COLO668 (cell line): ENCODE measurements at regions not wholly inside any gene's neighbourhood (a gene's known extent, or its start where the extent isn't known, plus 50 kb on each side); places are given as distances from the start of the nearest gene placed in this dataset.

Experiments
- DNase-seq: peaks from one replicate; lab custom pipeline; 2025; ENCODE audit not compliant: unreplicated experiment; lab: John Stamatoyannopoulos, UW

DNA sequence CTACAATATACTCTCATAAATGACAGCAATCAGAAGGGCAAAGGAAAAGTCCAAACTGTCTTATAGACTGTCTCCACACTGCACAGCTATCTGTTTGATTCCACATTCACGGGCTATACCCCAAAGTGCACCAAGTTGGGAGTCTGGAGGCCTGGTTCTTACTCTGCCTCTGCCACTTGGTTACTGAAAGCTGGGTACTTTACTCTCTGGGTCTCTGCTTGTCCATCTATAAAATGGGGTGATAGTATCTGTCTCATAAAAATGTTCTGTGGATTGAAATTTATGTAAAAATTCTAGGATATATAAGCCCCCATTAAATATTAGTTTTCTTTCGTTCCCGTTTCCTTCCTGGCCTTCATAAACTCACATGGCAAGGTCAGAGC, 86.5 kb downstream of the CD164 start:
- no peak for DNase-seq

DNA sequence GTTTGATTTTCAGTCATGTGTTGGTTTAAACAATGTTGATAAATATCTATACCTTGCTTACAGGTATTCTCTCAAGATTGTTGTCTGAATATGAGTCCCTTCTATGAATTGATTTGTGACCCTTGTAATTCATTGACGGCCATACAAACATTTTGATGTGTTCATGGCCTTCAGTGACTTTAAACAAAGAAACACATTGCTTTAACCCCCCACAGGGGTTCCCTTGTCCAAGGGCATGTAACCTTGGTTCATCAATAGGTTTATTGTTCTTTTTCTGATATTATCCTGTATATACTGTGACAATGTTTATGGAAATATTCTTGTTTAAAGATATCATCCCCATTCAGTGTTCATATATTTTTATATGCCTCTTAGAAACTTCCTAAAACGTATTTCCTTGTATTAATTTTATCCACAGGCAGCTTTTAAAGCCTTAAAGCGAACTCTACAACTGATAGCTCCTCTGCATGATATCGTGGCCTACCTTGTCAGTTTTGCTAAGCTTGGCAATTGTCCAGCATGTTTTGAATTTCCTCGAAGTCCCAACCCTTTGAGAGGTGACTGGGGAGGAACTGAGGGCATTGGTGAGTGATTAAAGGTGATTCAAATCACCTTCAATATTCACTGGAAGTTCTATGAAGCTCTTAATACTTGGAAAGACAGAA, 87.0 kb downstream of the CD164 start:
- no peak for DNase-seq

DNA sequence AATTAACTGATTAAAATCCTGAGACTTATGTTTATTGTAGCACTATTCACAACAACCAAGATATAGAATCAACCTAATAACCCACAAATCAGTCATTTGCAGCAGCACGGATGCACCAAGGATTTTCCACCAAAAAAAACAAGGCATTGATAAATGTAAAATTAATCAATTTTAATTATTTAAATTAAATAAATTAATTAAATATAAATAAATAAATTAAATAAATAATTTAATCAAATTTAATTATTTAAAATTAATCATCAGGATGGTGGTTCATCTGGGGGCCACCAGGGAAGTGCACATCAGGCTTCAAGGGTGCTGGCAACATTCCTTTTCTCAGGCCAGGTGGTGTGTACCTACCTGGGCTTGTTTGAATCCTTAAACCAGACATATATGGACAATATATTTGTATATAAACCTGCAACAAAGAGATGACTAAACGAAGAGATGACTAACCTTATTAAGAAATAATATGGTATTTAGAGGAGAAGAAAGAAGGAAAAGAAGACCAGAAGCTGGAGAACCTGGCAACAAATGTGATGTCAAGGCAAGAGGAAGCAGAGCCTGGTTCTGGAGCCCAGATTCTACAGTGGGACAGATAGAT, 89.2 kb downstream of the CD164 start:
- DNase-seq, result no peak

DNA sequence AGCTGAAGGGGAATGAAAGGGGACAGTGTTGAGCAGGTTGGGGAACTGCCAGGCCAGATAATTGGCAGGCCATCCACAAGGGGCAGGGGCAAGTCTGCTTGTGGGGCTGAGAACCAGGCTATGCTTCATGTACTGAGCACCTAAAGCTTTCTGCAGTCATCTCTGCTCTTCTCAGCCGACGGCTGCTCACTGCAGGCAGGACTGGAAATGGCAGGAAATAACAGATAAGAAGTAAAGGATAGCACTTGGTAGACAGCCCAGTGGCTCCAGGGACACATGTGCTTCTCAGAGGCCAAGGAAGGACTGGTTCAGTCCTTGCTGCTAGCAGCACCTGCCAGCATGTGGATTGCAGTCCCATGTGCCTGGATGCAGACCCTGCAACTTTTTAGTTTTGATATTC, 89.8 kb downstream of the CD164 start:
- no peak for DNase-seq

DNA sequence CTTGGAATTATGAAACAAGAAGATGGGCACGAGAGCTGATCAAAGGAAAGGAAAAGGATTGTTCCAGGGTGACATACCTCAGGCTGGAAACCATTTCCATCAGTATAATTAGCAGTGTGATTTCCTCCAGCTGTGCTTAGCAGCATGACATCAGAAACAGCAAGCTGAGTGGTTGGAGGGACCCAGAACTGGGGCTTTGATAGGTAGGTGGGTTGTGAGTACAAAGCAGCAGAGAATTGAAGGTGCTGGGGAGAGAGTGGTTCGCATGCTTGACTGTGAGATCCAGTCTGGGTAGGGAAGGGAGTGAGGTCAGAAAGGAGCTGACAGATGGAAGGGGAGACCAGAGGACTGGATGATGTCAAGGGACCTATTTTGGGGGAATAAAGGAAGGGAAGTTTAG, 90.4 kb downstream of the CD164 start:
- no peak for DNase-seq

DNA sequence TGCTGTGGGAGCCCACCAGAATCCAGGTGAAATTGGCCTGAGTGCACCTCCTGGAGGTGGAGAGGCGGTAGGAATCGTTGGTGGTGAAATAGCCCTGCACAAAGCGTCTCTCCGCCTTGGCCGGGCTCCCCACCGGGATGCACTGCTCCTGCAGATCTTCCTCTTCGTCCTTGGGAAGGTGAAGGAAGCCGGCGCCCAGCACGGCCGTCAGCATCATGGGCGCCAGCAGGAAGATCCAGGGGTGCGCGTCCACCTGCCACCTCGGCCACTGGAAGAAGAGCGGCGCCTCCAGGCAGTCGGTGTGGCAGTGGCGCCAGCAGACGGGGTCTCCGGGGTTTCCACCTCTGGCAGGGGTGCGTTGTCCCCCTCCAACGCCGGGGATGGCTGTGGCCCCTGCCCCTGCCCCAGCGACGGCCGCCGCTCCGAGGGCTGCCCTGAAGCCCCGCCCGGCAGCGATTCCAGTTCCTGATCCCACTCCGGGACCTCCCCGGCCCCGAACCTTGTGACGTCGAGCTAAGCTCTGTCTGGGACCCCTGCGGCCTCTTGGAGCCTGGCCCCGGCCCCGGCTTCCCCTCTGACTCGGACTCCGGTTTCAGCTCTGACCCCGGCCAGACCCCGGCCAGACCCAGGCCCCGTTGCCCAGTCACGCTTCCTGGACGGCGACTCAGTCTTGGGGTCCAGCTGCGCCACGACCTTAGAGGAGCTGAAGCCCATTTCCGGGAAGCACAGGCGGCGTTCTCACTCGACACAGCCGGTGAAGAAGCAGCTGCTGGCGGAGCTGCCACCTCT, 91.9 kb downstream of the CD164 start:
- no peak for DNase-seq

DNA sequence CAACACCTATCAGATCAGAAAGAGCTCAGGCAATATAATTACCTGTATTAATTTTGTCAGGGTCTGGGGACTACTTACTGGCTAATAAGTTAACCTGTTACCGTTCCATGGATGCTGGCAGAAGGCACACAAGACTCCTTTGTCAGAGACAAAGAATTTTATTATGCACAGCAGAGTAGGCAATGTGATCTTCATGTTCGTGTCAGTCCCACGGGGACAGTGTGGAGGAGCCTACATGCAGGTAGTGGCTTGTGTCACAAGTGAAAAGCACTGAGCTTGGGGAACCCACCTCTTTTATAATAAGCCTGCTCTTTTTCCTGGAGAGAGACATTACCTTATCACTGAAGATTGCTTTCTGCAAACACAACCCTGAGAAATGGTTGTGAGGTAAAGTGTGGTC, 96.9 kb downstream of the CD164 start:
- DNase-seq, result no peak

DNA sequence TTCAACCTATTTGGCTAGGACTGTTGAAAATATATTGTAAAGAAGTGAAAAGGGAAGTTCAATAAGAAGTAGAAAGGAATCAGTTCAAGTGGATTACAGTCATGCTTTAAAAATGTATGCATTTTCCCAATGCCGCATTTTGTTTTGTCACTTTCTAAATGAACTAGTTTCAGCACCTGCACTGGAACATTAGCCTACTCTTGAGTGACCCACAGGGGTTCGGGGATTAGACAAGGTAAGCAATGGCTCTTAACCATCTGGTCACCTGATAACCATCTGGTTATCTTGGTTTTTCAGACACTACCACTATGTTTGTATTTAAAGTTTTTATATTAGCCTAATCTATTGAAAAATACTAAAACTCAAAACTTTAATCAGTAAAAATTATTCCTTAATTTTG, 97.6 kb downstream of the CD164 start:
- no peak for DNase-seq

DNA sequence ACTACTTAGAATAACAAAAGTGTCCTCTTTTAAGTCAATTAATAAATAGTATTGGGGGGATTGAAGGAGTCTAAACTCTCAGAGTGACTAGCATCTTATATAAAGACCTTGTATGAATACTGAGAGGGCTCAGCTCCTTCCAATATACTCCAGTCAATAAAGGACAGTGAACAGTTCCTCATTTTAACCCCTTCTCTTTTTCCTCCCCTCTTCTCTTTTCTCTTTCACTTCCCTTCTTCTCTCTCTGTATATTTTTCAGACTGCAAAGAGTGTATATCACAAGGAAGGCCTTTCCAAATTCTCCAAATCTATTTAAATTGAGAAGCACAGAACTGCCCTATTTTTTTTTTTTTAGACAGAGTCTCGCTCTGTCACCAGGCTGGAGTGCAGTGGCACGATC, 99.5 kb downstream of the CD164 start:
- DNase-seq, result no peak

DNA sequence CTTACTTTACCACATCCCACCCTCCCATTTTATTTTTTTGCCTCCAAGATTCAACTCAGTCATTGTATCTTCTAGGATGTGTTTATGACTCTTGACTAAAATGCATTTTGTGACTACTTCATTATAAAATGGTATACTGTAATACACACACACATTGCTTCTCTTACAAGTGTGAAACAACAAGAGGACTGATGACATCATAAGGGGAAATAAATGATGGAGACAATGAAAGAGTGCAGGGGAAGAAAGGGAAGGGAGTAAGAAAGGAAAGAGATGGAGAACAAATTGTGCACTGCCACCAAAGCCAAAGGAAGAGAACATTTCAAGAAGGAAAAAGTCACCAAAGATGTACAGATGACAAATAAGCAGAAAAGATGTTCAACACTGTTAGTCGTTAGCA, 102.6 kb downstream of the CD164 start:
- DNase-seq, result no peak

DNA sequence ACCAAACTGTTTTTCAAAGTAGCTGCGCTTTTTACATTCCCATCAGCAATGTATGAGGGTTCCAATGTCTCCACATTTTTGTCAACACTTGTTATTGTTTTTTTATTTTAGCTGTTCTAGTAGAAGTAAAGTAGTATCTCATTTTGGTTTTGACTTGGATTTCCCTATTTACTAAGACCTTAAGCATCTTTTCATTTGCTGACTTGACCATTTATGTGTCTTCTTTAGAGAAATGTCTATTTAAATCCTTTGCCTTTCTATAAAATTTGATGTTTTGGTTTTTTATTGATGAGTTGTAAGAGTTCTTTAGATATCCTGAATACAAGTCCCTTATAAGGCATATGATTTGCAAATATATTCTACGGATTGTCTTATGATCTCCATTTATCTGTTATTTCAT, 110.6 kb downstream of the CD164 start:
- no peak for DNase-seq

DNA sequence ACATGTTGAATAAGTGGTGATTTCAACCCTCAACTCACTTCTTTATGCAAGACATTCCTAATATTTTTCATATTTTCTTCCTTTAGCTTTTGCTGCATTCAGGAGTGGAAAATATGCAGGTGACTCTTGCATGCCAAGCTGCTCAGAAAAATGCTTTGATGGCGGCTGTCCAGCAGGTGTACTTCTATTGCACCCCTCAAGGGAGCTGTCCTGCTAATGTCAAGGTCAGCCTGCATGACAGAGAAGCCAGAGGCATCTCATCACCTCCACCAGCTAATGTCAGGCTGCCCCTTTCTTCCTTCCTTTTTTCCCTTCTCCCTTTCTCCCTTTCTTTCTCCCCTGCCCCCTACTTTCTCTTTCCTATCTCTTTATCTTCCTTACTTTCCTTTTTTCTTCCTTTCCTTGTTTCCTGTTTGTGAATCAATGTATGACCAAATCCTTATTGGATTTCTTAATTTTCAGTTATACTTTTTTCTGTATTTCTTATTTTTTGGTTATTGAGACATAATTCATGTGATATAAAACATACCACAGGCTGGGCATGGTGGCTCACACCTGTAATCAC, 112.2 kb downstream of the CD164 start:
- no peak for DNase-seq

DNA sequence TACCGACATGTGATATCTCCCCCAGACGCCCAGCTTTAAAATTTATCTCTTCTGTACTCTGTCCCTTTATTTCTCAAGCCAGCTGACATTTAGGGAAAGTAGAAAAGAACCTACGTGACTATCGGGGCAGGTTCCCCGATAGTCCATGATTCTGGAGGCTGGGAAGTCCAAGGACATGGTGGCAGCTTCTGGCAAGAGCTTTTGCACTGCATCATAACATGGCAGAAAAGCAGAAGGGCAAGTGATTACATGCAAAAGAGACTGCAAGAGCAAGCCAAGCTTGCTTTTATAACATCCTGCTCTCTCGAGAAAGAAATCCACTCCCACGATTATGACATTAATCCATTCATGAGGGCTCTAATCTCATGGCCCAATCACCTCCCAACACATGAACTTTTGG, 113.2 kb downstream of the CD164 start:
- DNase-seq, result no peak

DNA sequence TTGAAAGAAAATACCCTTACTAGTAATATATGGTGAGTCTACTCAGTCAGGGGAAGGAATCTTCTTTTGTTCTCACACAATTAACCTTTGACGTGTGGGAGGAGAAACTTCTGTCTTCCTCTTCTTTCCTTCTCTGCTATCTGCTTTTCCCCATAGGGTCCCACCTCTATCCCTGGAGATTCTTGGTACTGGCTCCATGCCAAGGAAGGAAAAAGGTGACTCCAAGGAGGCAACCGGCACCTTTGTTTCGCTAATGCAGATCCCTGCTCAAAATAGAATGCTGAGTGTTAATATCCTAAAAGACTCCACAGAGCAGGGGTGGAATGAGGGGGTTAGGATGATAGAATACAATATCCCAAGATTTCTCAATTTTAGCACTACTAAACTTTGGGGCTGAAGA, 116.7 kb downstream of the CD164 start:
- no peak for DNase-seq

DNA sequence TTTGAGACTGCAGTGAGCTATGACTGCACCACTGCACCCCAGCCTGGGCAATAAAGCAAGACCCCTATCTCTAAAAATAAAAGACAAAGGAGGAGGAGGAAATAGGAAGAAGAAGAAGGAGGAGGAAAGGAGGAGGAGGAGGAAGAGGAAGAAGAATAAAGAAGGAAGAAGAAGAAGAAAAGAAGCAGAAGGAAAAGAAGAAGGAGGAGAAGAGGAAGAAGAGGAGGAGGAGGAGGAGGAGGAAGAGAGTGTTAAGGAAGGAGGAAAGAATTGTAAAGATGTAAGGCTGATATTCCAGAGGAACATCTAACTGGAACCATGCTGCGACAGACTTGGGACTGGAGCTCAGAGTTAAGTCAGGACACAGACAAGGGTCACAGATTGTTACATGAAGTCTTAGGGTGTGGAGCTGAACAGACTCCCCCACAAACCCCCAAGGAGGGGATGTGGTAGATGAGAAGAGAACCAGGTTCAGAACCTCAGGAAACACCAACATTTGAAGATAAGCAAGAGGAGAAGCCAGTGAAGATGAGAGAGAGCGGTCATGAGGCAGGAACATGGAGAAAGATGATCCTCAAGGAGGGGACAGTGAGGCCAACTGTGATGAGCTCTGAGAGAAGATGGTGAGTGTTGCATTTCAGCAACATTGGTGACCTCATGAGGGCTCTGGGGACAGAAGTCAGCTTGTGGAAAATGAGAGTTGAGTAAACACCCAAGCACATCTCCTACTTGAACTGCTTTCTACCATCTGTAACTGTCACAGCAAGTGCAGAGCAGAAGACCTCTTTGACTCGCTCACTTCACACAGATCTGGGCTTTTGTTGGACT, 118.2 kb downstream of the CD164 start:
- no peak for DNase-seq

DNA sequence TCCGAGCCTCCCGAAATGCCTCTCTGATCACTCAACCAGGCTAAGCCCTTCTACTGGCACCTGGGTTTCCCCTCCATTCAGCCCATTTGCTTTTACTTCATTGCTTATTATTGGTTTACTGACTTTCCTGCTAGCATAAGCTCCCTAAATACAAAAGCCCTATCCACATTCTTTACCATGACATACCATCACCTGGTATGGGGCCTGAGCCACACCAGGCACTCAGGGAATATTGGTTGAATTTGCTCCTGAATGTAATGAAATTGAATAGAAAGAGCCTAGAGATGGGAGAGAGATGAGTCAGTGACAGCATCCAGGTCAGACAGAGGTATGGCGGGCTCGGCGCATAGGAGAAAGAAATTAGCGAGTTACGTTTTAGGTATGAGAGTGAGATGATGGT, 120.0 kb downstream of the CD164 start:
- DNase-seq, result no peak

DNA sequence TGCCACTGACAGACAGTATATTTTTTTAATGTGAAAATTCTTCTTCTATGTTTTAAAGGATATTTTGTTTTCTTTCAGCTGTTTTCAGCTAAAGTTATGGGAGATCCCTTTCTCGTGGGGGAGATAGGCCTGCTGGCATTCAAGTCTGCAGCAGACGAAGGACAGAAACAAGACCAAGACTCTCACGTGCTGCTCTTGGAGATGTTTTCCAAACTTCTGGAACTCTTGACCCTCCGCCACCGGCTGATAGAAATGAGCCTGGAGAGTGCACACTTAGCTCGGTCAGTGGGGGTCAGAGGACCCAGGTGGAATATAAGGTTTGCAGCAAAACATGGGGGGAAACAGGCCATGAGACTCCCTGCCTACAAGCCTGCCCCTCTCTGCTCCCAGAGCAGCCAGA, 120.5 kb downstream of the CD164 start:
- DNase-seq, result no peak

DNA sequence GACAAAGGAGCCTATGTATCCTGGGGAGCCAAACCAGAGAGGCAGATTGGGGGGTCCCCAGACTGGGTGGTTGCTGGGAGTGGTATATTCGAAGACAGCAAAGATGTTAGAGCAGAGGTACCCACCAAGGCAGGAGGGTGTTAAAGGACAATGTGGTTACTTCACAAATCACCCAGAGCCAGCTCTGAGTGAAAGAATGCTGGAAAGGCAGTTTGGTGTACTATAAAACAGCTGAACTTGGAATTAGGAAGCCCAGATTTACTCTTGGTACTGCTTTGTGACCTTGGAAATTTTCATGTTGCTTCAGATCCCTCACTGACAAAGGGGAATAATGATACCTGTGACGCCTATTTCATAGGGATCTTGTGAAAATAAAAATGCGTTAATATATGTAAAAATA, 121.6 kb downstream of the CD164 start:
- DNase-seq, result no peak

DNA sequence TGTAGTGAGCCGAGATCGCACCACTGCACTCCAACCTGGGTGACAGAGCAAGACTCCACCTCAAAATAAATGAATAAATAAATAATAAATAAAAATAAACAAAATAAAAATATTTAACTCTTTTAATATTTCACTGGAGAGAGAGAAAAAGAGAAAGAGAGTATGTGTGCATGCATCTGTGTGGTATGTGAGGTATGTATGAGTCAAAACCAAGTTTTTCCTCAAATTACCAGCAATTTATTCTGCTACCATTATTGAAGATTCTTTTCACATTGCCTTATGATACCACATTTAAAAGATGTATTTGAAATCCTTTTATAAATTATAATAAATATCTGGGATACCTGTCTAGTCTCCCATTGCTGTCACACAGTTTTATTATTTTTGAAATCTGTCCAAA, 122.1 kb downstream of the CD164 start:
- DNase-seq, result no peak

DNA sequence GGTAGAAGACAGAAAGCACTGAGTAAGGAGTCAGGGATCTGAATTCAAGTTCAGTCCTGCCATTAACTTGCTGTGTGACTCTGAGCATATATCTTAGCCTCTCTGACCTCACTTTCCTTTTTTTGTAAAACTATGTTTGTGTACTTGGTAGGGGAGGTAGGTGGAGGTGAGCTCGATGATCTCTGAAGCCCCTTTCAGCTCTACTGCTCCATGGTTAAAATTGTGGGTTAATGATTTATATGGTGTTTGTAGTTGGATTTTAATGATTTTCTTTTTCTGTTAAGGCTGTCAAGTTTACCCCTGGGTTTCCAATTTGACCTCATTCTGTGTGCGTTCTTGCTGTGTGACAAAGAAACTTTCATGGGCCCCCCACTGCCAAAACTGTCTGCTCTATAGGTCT, 124.1 kb downstream of the CD164 start:
- no peak for DNase-seq

DNA sequence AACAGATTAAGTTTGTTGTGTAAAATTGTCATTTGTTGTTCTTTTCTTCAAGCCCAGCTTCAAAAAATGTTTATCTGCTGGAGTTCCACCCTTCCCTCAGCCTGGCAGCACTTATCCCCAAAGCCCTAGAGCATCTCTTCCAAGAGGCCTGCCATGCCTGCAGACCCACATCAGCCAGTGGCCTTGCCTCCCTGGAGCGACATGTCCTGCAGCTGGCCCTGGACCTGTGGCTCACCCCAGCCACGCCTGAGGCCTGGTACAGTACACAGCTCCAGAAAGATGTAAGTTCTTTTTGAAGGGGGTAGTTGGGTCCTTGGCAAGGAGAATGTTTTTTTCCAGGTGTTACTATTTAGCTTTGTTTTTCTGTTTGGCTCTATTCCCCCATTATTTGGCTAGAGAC, 124.8 kb downstream of the CD164 start:
- DNase-seq, result no peak
